GM23338 (cell line): ENCODE measurements at regions not wholly inside any gene's neighbourhood (a gene's known extent, or its start where the extent isn't known, plus 50 kb on each side); places are given as distances from the start of the nearest gene placed in this dataset.

Source experiments
- CREB1 ChIP-seq: fragments of 250-450 bp; sonication (Bioruptor Pico); IDR thresholded peaks from 2 replicates; pipeline ENCODE4 v1.5.0; 2020; ENCODE audit warnings: low read depth, mild to moderate bottlenecking, moderate library complexity
- CTCF ChIP-seq, 2 experiments: fragments of 200-600 bp in 1 of 2; sonication (generic) in 1 of 2; conservative IDR thresholded peaks; 2 replicates each; pipeline versions ENCODE4 v1.5.1 to v1.6.1; 2016 to 2017; ENCODE audit warnings: antibody characterized with exemption in 2 of 2, low read depth in 2 of 2, mild to moderate bottlenecking in 2 of 2, moderate library complexity in 1 of 2
- EZH2 ChIP-seq: fragments of 200-600 bp; sonication (generic); IDR thresholded peaks from one replicate; pipeline ENCODE4 v1.8.0; 2017; ENCODE audit warnings: antibody characterized with exemption, mild to moderate bottlenecking, low read depth; ENCODE audit not compliant: unreplicated experiment
- EZH2phosphoT487 ChIP-seq: fragments of 200-600 bp; sonication (generic); IDR thresholded peaks from one replicate; pipeline ENCODE4 v1.8.1; 2018; ENCODE audit warnings: antibody characterized with exemption; ENCODE audit not compliant: unreplicated experiment
- JUNB ChIP-seq: IDR thresholded peaks from one replicate; pipeline ENCODE4 v1.6.1; 2016; ENCODE audit warnings: antibody characterized with exemption; ENCODE audit not compliant: unreplicated experiment
- POLR2AphosphoS5 ChIP-seq: IDR thresholded peaks from 2 replicates; pipeline ENCODE4 v1.6.1; 2016; ENCODE audit warnings: antibody characterized with exemption, low read depth
- ZNF114 ChIP-seq: fragments of 250-450 bp; sonication (Bioruptor Pico); IDR thresholded peaks from 2 replicates; pipeline ENCODE4 v1.5.0; 2020; ENCODE audit warnings: mild to moderate bottlenecking, moderate library complexity
- ZNF331 ChIP-seq: fragments of 250-450 bp; sonication (Bioruptor Pico); IDR thresholded peaks from 2 replicates; pipeline ENCODE4 v1.5.0; 2020; ENCODE audit warnings: low read depth, mild to moderate bottlenecking, moderate library complexity
- ZNF462 ChIP-seq: fragments of 250-450 bp; sonication (Bioruptor Pico); IDR thresholded peaks from 2 replicates; pipeline ENCODE4 v1.5.0; 2020; ENCODE audit warnings: mild to moderate bottlenecking, moderate library complexity

GRCh38 chr2:207315131-207315530, 149.4 kb upstream of the KLF7 start:
- no peak for TF ChIP-seq POLR2AphosphoS5
- TF ChIP-seq CTCF (conservative IDR thresholded peaks at IDR 0.05; ENCODE audit: low read depth in 2 of 2): no peak
- TF ChIP-seq EZH2phosphoT487: no peak
- TF ChIP-seq EZH2: no peak
- no peak for TF ChIP-seq CREB1 (CRISPR knock-in tag)
- TF ChIP-seq ZNF331 (CRISPR knock-in tag): no peak
- TF ChIP-seq ZNF462: no peak
- TF ChIP-seq ZNF114 (CRISPR knock-in tag): no peak
- no peak for TF ChIP-seq JUNB
